IMR-90 (cell line): ENCODE measurements at regions not wholly inside any gene's neighbourhood (a gene's known extent, or its start where the extent isn't known, plus 50 kb on each side); places are given as distances from the start of the nearest gene placed in this dataset.

Source experiments
- ATAC-seq: fragments of 200-7000 bp; cut with Tn5 transposase; 2 replicates; pipeline ENCODE4 v1.9.1; 2020; ENCODE audit warnings: low read depth, mild to moderate bottlenecking, moderate library complexity
- BruUV-seq: library from RNA; stranded (reverse); fragments of 400-500 nt; replicated peaks from 2 replicates; lab custom pipeline; 2021; lab: Mats Ljungman, UMichigan
- CTCF ChIA-PET: fragments of 300-600 bp; formaldehyde crosslinking; extraction: SDS; loops from one replicate; lab custom pipeline; 2021; ENCODE audit warnings: antibody characterized with exemption; lab: Yijun Ruan, JAX
- POLR2A ChIA-PET: fragments of 300-600 bp; sonication (Branson Sonifier 250); formaldehyde crosslinking; loops from one replicate; lab custom pipeline; 2022; ENCODE audit warnings: antibody characterized with exemption; ENCODE audit not compliant: unreplicated experiment; lab: Charles Lee
- DNase-seq: peaks from one replicate; pipeline ENCODE4 v3.0.0; 2013
- H2AFZ ChIP-seq: replicated peaks from 2 replicates; pipeline ENCODE3; 2013; ENCODE audit warnings: low read length, mild to moderate bottlenecking; ENCODE audit not compliant: poor library complexity
- H2AK5ac ChIP-seq: 2 replicates; pipeline ENCODE4 v1.6.1; 2013; ENCODE audit warnings: low read depth, low read length, inconsistent platforms
- H2AK9ac ChIP-seq: replicated peaks from 2 replicates; pipeline ENCODE3; 2013; ENCODE audit warnings: mild to moderate bottlenecking, low read depth, low read length, moderate library complexity; ENCODE audit not compliant: poor library complexity
- H2BK120ac ChIP-seq: 2 replicates; pipeline ENCODE4 v1.6.1; 2013; ENCODE audit warnings: low read depth, low read length, inconsistent platforms
- H2BK15ac ChIP-seq: 3 replicates; pipeline ENCODE4 v1.6.1; 2013; ENCODE audit warnings: low read depth, low read length, inconsistent platforms
- H2BK20ac ChIP-seq: 2 replicates; pipeline ENCODE4 v1.6.1; 2013; ENCODE audit warnings: low read depth, mild to moderate bottlenecking, inconsistent platforms, low read length, moderate library complexity
- H2BK5ac ChIP-seq: 2 replicates; pipeline ENCODE4 v1.6.1; 2013; ENCODE audit warnings: mild to moderate bottlenecking, low read depth, low read length, inconsistent platforms; ENCODE audit not compliant: poor library complexity, severe bottlenecking
- H3K14ac ChIP-seq: replicated peaks from 2 replicates; pipeline ENCODE4 v1.6.1; 2013; ENCODE audit warnings: low read depth, low read length, inconsistent platforms
- H3K18ac ChIP-seq: 2 replicates; pipeline ENCODE4 v1.6.1; 2013; ENCODE audit warnings: low read depth, low read length, control low read depth
- H3K23ac ChIP-seq: 2 replicates; pipeline ENCODE4 v1.6.1; 2013; ENCODE audit warnings: low read depth, low read length, inconsistent platforms
- H3K27ac ChIP-seq: 2 replicates; pipeline ENCODE4 v1.5.1; 2013; ENCODE audit warnings: mild to moderate bottlenecking, control low read depth, low read length; ENCODE audit not compliant: insufficient read depth
- H3K27me3 ChIP-seq: 2 replicates; pipeline ENCODE4 v1.6.1; 2013; ENCODE audit warnings: low read length; ENCODE audit not compliant: control insufficient read depth, insufficient read depth
- H3K36me3 ChIP-seq: 2 replicates; pipeline ENCODE4 v1.6.1; 2013; ENCODE audit warnings: low read length, mixed read lengths; ENCODE audit not compliant: control insufficient read depth, insufficient read depth
- H3K4ac ChIP-seq: 2 replicates; pipeline ENCODE4 v1.6.1; 2013; ENCODE audit warnings: low read depth, low read length, inconsistent platforms
- H3K4me1 ChIP-seq: 2 replicates; pipeline ENCODE4 v1.6.1; 2013; ENCODE audit warnings: low read length, mixed read lengths; ENCODE audit not compliant: control insufficient read depth, insufficient read depth
- H3K4me2 ChIP-seq: 2 replicates; pipeline ENCODE4 v1.6.1; 2013; ENCODE audit warnings: low read depth, mild to moderate bottlenecking, control low read depth, low read length, moderate library complexity
- H3K4me3 ChIP-seq: 2 replicates; pipeline ENCODE4 v1.5.1; 2013; ENCODE audit warnings: low read depth, mild to moderate bottlenecking, control low read depth, low read length, moderate library complexity; ENCODE audit not compliant: insufficient read depth
- H3K56ac ChIP-seq: 2 replicates; pipeline ENCODE4 v1.6.1; 2013; ENCODE audit warnings: low read length, inconsistent platforms; ENCODE audit not compliant: insufficient read depth; ENCODE audit errors: extremely low read depth
- H3K79me1 ChIP-seq, 2 experiments: 2 replicates each; pipeline ENCODE4 v1.6.1; 2013; ENCODE audit warnings: low read length in 2 of 2, inconsistent platforms in 1 of 2, low read depth in 1 of 2
- H3K9ac ChIP-seq: 2 replicates; pipeline ENCODE4 v1.6.1; 2013; ENCODE audit warnings: low read depth, low read length, control low read depth
- H3K9me1 ChIP-seq: 2 replicates; pipeline ENCODE4 v1.6.1; 2013; ENCODE audit warnings: low read length, inconsistent platforms; ENCODE audit not compliant: insufficient read depth
- H3K9me3 ChIP-seq: 2 replicates; pipeline ENCODE4 v1.6.1; 2013; ENCODE audit warnings: low read length; ENCODE audit not compliant: control insufficient read depth, insufficient read depth
- H4K20me1 ChIP-seq: 2 replicates; pipeline ENCODE4 v1.6.1; 2013; ENCODE audit warnings: low read length, inconsistent platforms; ENCODE audit not compliant: insufficient read depth
- H4K5ac ChIP-seq: 2 replicates; pipeline ENCODE4 v1.6.1; 2013; ENCODE audit warnings: mild to moderate bottlenecking, low read depth, low read length, control low read depth
- H4K8ac ChIP-seq, 2 experiments: 2 replicates each; pipeline ENCODE4 v1.6.1; 2013; ENCODE audit warnings: low read depth in 2 of 2, low read length in 2 of 2, control low read depth in 1 of 2, inconsistent platforms in 1 of 2
- H4K91ac ChIP-seq: 2 replicates; pipeline ENCODE4 v1.6.1; 2013; ENCODE audit warnings: low read depth, low read length, inconsistent platforms; ENCODE audit not compliant: insufficient read depth
- BHLHE40 ChIP-seq: fragments of 150-350 bp; IDR thresholded peaks from 2 replicates; pipeline ENCODE4 v1.6.1; 2016; ENCODE audit warnings: mild to moderate bottlenecking, low read depth, low read length
- SMC3 ChIP-seq: fragments of 150-350 bp; IDR thresholded peaks from 2 replicates; pipeline ENCODE4 v1.6.1; 2016; ENCODE audit warnings: low read depth, mild to moderate bottlenecking, antibody characterized with exemption, low read length, moderate library complexity
- USF2 ChIP-seq: fragments of 150-350 bp; IDR thresholded peaks from 2 replicates; pipeline ENCODE4 v1.6.1; 2017; ENCODE audit warnings: mild to moderate bottlenecking, antibody characterized with exemption, low read length, low read depth
- WGBS, 2 experiments: methylation state at CpG; one replicate each; pipeline versions ENCODE4 v1.1.5 to v1.1.7; 2013; ENCODE audit warnings: missing lambda C conversion rate in 2 of 2; ENCODE audit not compliant: insufficient read length in 1 of 2; ENCODE audit errors: extremely low coverage in 2 of 2; 5-methylcytosine and 5-hydroxymethylcytosine counted together
- dilution Hi-C: fragments of 300-500 bp; cut with HindIII; formaldehyde crosslinking; loops from one replicate; pipeline ENCODE4 v1.14.3; 2018; ENCODE audit warnings: low sequenced_read_pairs; ENCODE audit not compliant: unreplicated experiment
- in situ Hi-C: fragments of 300-500 bp; cut with MboI; formaldehyde crosslinking; loops from 3 replicates; pipeline ENCODE4 v1.14.3; 2019; ENCODE audit warnings: low sequenced_read_pairs, inconsistent platforms, mixed read lengths
- intact Hi-C: fragments of 100-400 bp; cut with micrococcal nuclease; formaldehyde crosslinking; loops from 2 replicates; pipeline ENCODE4 v1.10.0; 2022

DNA sequence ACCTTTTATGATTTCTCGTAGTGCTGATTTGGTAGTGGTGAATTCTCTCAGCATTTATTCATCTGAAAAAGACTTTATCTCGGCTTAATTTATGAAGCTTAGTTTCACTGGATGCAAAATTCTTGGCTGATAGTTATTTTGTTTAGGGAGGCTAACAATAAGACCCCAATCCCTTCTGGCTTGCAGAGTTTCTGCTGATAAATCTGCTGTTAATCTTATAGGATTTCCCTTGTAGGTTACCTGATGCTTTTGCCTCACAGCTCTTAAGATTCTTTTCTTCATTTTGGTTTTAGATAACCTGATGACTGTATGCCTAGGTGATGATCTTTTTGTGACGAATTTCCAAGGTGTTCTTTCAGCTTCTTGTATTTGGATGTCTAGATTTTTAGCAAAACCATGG lies 388.7 kb downstream of the UTRN start:
- Histone ChIP-seq H4K5ac (no peak overlapping the region), H2BK15ac (no peak overlapping the region), H2AK5ac (no peak overlapping the region), H3K23ac (no peak overlapping the region), H2AFZ (no peak overlapping the region), H2BK20ac (no peak overlapping the region), H3K14ac (no peak overlapping the region), H2BK5ac (no peak overlapping the region), H4K20me1 (no peaks in the 10 kb centered on the region), H3K9me3 (peaks cover 2% of the 10 kb centered on the region; the same call in 1 of the 2 replicates), H3K4me2 (no peak overlapping the region), H3K27ac (no peak overlapping the region), H3K36me3 (no peaks in the 10 kb centered on the region), H2BK120ac (no peak overlapping the region), H3K27me3 (no peaks in the 10 kb centered on the region), H3K9ac (no peak overlapping the region), H3K9me1 (no peaks in the 10 kb centered on the region), H4K91ac (no peak overlapping the region), H3K79me1 (peaks cover 3 to 9% of the 10 kb centered on the region in 2 experiments; a peak in 3 of 4 replicates), H3K4me3 (no peak overlapping the region), H4K8ac (no peak overlapping the region), H3K4ac (no peak overlapping the region), H2AK9ac (no peak overlapping the region), H3K18ac (no peak overlapping the region), H3K56ac (no peak overlapping the region), H3K4me1 (peaks cover 4% of the 10 kb centered on the region; the same call in 1 of the 2 replicates)
- DNase-seq (no peak), ATAC-seq (no peak)
- no CpG with 5 or more reads among the region's 3 CpGs for WGBS, 2 experiments
- in situ Hi-C loops: no loop called here
- CTCF ChIA-PET: no interaction called here
- intact Hi-C loops: no loop called here
- TF ChIP-seq BHLHE40 (no peak), SMC3 (no peak), USF2 (no peak)
- dilution Hi-C loops: no loop called here
- POLR2A ChIA-PET: no interaction called here
- no TSS peak for BruUV-seq
